ENCODE measurements at regions not wholly inside any gene's neighbourhood (a gene's known extent, or its start where the extent isn't known, plus 50 kb on each side); places are given as distances from the start of the nearest gene placed in this dataset.

- H3K4me1 ChIP-seq (ENCODE audit: control insufficient read depth, insufficient read depth, low read length), result no peaks in the 10 kb centered on the region
- H3K4me2 ChIP-seq (ENCODE audit: control insufficient read depth, insufficient read depth), result no peak overlapping the region
- no peaks in the 10 kb centered on the region for H3K36me3 ChIP-seq (ENCODE audit: control insufficient read depth in 2 of 2, insufficient read depth in 2 of 2, low read length in 1 of 2)
- DNase-seq (ENCODE audit: low read depth, low spot score), result no peak
- CTCF ChIA-PET, result no interaction called here
- POLR2A ChIA-PET, result no interaction called here
- no peak overlapping the region for H3K9ac ChIP-seq (ENCODE audit: control insufficient read depth, insufficient read depth, low read length)
- intact Hi-C loops (cut with micrococcal nuclease; ENCODE audit: unreplicated experiment), result no loop called here
- H3K4me3 ChIP-seq, result no peak overlapping the region
- H3K27me3 ChIP-seq (replicated peaks in 1 of 2; ENCODE audit: control insufficient read depth in 2 of 2, insufficient read depth in 2 of 2, low read length in 1 of 2), result peaks cover 0 to 3% of the 10 kb centered on the region in 2 experiments; a peak in 2 of 4 replicates
- SMC1A ChIA-PET (ENCODE audit: uncharacterized antibody, unreplicated experiment), result no interaction called here
- in situ Hi-C loops (cut with MboI), result no loop called here
- ATAC-seq, result no peak
- FAIRE-seq, result no peak
- H3K79me2 ChIP-seq (ENCODE audit: control insufficient read depth, insufficient read depth, low read length), result no peaks in the 10 kb centered on the region
- no peak overlapping the region for H2AFZ ChIP-seq (ENCODE audit: control insufficient read depth, low read depth, low read length)
- 5% methylated on average over 23 of the region's 23 CpGs for WGBS (ENCODE audit: insufficient coverage, insufficient replicate concordance, low lambda C conversion rate, missing lambda C conversion rate)
- no TSS peak for BruUV-seq (replicated peaks)
- H4K20me1 ChIP-seq (ENCODE audit: control insufficient read depth, insufficient read depth), result no peaks in the 10 kb centered on the region
- RAD21 ChIA-PET (ENCODE audit: unreplicated experiment), result no interaction called here
- H3K9me3 ChIP-seq (replicated peaks; ENCODE audit: control insufficient read depth, insufficient read depth, low read length), result no peaks in the 10 kb centered on the region
- no peak overlapping the region for H3K27ac ChIP-seq (ENCODE audit: control insufficient read depth, insufficient read depth)
- TF ChIP-seq POLR2A (IDR thresholded peaks at IDR 0.05; ENCODE audit: low read depth, low read length) (no peak), CEBPB (IDR thresholded peaks at IDR 0.05; ENCODE audit: borderline replicate concordance in 1 of 2, low read depth in 2 of 2, low read length in 2 of 2) (no peak), FOS (IDR thresholded peaks at IDR 0.05; ENCODE audit: borderline replicate concordance, extremely low read depth, insufficient read length) (no peak), ASH2L (IDR thresholded peaks at IDR 0.05; ENCODE audit: borderline replicate concordance, low read depth) (no peak), REST (IDR thresholded peaks at IDR 0.05; ENCODE audit: low read depth, low read length) (no peak), PML (IDR thresholded peaks at IDR 0.05; ENCODE audit: low read length) (no peak), NR2C2 (IDR thresholded peaks at IDR 0.05; ENCODE audit: borderline replicate concordance, control insufficient read depth, insufficient read length, low read depth) (no peak), CBX5 (IDR thresholded peaks at IDR 0.05; ENCODE audit: low read depth) (no peak), BCL3 (IDR thresholded peaks at IDR 0.05; ENCODE audit: borderline replicate concordance, insufficient read depth, low read depth, low read length, poor library complexity, severe bottlenecking) (no peak), TCF3 (IDR thresholded peaks at IDR 0.05; ENCODE audit: borderline replicate concordance, insufficient read depth, low read depth, low read length) (no peak), ZNF384 (IDR thresholded peaks at IDR 0.05; ENCODE audit: borderline replicate concordance, low read depth, low read length) (no peak), HSF1 (IDR thresholded peaks at IDR 0.05; ENCODE audit: low read depth, low read length) (no peak), MTA2 (IDR thresholded peaks at IDR 0.05; ENCODE audit: low read depth) (no peak)
- TF ChIP-seq, protein P1, sequence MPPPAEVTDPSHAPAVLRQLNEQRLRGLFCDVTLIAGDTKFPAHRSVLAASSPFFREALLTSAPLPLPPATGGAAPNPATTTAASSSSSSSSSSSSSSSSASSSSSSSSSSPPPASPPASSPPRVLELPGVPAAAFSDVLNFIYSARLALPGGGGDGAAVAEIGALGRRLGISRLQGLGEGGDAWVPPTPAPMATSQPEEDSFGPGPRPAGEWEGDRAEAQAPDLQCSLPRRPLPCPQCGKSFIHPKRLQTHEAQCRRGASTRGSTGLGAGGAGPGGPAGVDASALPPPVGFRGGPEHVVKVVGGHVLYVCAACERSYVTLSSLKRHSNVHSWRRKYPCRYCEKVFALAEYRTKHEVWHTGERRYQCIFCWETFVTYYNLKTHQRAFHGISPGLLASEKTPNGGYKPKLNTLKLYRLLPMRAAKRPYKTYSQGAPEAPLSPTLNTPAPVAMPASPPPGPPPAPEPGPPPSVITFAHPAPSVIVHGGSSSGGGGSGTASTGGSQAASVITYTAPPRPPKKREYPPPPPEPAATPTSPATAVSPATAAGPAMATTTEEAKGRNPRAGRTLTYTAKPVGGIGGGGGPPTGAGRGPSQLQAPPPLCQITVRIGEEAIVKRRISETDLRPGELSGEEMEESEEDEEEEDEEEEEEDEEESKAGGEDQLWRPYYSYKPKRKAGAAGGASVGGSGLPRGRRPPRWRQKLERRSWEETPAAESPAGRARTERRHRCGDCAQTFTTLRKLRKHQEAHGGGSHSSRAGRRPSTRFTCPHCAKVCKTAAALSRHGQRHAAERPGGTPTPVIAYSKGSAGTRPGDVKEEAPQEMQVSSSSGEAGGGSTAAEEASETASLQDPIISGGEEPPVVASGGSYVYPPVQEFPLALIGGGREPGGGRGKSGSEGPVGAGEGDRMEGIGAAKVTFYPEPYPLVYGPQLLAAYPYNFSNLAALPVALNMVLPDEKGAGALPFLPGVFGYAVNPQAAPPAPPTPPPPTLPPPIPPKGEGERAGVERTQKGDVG (CRISPR knock-in tag; IDR thresholded peaks at IDR 0.05), result no peak
These were observed 221.1 kb downstream of the NPHP4 start for GRCh38 chr1:5770981-5771765.
